GM23338 (cell line): ENCODE measurements at regions not wholly inside any gene's neighbourhood (a gene's known extent, or its start where the extent isn't known, plus 50 kb on each side); places are given as distances from the start of the nearest gene placed in this dataset.

Experiments used
- ATAC-seq: fragments of 200-7000 bp; cut with Tn5 transposase; 3 replicates; pipeline ENCODE4 v1.9.1; 2020
- DNase-seq: peaks from one replicate; pipeline ENCODE4 v3.0.0-alpha.2; 2015; ENCODE audit warnings: low spot score
- H2AFZ ChIP-seq: fragments of 200-600 bp; sonication (generic); 2 replicates; pipeline ENCODE4 v1.8.0; 2016; ENCODE audit warnings: antibody characterized with exemption, mild to moderate bottlenecking, moderate library complexity
- H3F3A ChIP-seq: fragments of 200-600 bp; sonication (generic); replicated peaks from 2 replicates; pipeline ENCODE4 v1.8.0; 2017; ENCODE audit warnings: antibody characterized with exemption, mixed run types, low read depth
- H3K27ac ChIP-seq: fragments of 200-600 bp; sonication (generic); 2 replicates; pipeline ENCODE4 v1.6.1; 2016; ENCODE audit warnings: low read depth
- H3K27me3 ChIP-seq: fragments of 200-600 bp; sonication (generic); 2 replicates; pipeline ENCODE4 v1.8.0; 2016; ENCODE audit warnings: mild to moderate bottlenecking, mixed run types, moderate library complexity; ENCODE audit not compliant: insufficient read depth
- H3K36me3 ChIP-seq: fragments of 200-600 bp; sonication (generic); 2 replicates; pipeline ENCODE4 v1.8.0; 2016; ENCODE audit warnings: mild to moderate bottlenecking; ENCODE audit not compliant: insufficient read depth
- H3K4me1 ChIP-seq: fragments of 200-600 bp; sonication (generic); 2 replicates; pipeline ENCODE4 v1.8.0; 2016; ENCODE audit warnings: mild to moderate bottlenecking, moderate library complexity; ENCODE audit not compliant: insufficient read depth
- H3K4me2 ChIP-seq: fragments of 200-600 bp; sonication (generic); 2 replicates; pipeline ENCODE4 v1.7.1; 2017; ENCODE audit warnings: mixed run types
- H3K4me3 ChIP-seq: fragments of 200-600 bp; sonication (generic); 2 replicates; pipeline ENCODE4 v1.6.1; 2016; ENCODE audit warnings: mixed run types
- H3K79me2 ChIP-seq: fragments of 200-600 bp; sonication (generic); replicated peaks from 2 replicates; pipeline ENCODE4 v1.8.0; 2017; ENCODE audit warnings: mild to moderate bottlenecking; ENCODE audit not compliant: insufficient read depth
- H3K9me2 ChIP-seq: fragments of 200-600 bp; sonication (generic); 2 replicates; pipeline ENCODE4 v1.8.0; 2017; ENCODE audit not compliant: insufficient read depth
- H4K20me1 ChIP-seq: fragments of 200-600 bp; sonication (generic); replicated peaks from 2 replicates; pipeline ENCODE4 v1.8.0; 2017; ENCODE audit warnings: mild to moderate bottlenecking; ENCODE audit not compliant: insufficient read depth
- H3K27ac Mint-ChIP-seq: 2 replicates; pipeline ENCODE4 v1.8.0; 2020; ENCODE audit warnings: inconsistent platforms, mild to moderate bottlenecking, moderate library complexity, mixed read lengths
- H3K27me3 Mint-ChIP-seq: 3 replicates; pipeline ENCODE4 v1.8.0; 2022; ENCODE audit warnings: low read depth, mild to moderate bottlenecking, moderate library complexity, mixed read lengths, inconsistent platforms; ENCODE audit not compliant: insufficient read depth, poor library complexity
- H3K36me3 Mint-ChIP-seq: 3 replicates; pipeline ENCODE4 v1.8.0; 2021; ENCODE audit warnings: low read depth, mild to moderate bottlenecking, inconsistent platforms, moderate library complexity, mixed read lengths
- H3K4me1 Mint-ChIP-seq: 3 replicates; pipeline ENCODE4 v1.8.0; 2020; ENCODE audit warnings: mild to moderate bottlenecking, inconsistent platforms, mixed read lengths
- H3K4me3 Mint-ChIP-seq: 3 replicates; pipeline ENCODE4 v1.8.0; 2021; ENCODE audit warnings: moderate library complexity, mild to moderate bottlenecking, inconsistent platforms, mixed read lengths
- H3K9me3 Mint-ChIP-seq: 3 replicates; pipeline ENCODE4 v1.8.0; 2020; ENCODE audit warnings: moderate library complexity, mild to moderate bottlenecking, inconsistent platforms, mixed read lengths
- CREB1 ChIP-seq: fragments of 250-450 bp; sonication (Bioruptor Pico); IDR thresholded peaks from 2 replicates; pipeline ENCODE4 v1.5.0; 2020; ENCODE audit warnings: low read depth, mild to moderate bottlenecking, moderate library complexity
- CTCF ChIP-seq, 2 experiments: fragments of 200-600 bp in 1 of 2; sonication (generic) in 1 of 2; conservative IDR thresholded peaks; 2 replicates each; pipeline versions ENCODE4 v1.5.1 to v1.6.1; 2016 to 2017; ENCODE audit warnings: antibody characterized with exemption in 2 of 2, low read depth in 2 of 2, mild to moderate bottlenecking in 2 of 2, moderate library complexity in 1 of 2
- ETS1 ChIP-seq: IDR thresholded peaks from 2 replicates; pipeline ENCODE4 v1.6.1; 2016; ENCODE audit warnings: antibody characterized with exemption
- EZH2 ChIP-seq: fragments of 200-600 bp; sonication (generic); IDR thresholded peaks from one replicate; pipeline ENCODE4 v1.8.0; 2017; ENCODE audit warnings: antibody characterized with exemption, mild to moderate bottlenecking, low read depth; ENCODE audit not compliant: unreplicated experiment
- EZH2phosphoT487 ChIP-seq: fragments of 200-600 bp; sonication (generic); IDR thresholded peaks from one replicate; pipeline ENCODE4 v1.8.1; 2018; ENCODE audit warnings: antibody characterized with exemption; ENCODE audit not compliant: unreplicated experiment
- JUNB ChIP-seq: IDR thresholded peaks from one replicate; pipeline ENCODE4 v1.6.1; 2016; ENCODE audit warnings: antibody characterized with exemption; ENCODE audit not compliant: unreplicated experiment
- NANOG ChIP-seq: IDR thresholded peaks from 2 replicates; pipeline ENCODE4 v1.6.1; 2016; ENCODE audit warnings: antibody characterized with exemption, borderline replicate concordance
- POLR2AphosphoS5 ChIP-seq: IDR thresholded peaks from 2 replicates; pipeline ENCODE4 v1.6.1; 2016; ENCODE audit warnings: antibody characterized with exemption, low read depth
- REST ChIP-seq: IDR thresholded peaks from one replicate; pipeline ENCODE4 v1.6.1; 2018; ENCODE audit warnings: antibody characterized with exemption; ENCODE audit not compliant: unreplicated experiment
- STAT1 ChIP-seq: IDR thresholded peaks from one replicate; pipeline ENCODE4 v1.6.1; 2016; ENCODE audit warnings: antibody characterized with exemption; ENCODE audit not compliant: unreplicated experiment
- ZNF114 ChIP-seq: fragments of 250-450 bp; sonication (Bioruptor Pico); IDR thresholded peaks from 2 replicates; pipeline ENCODE4 v1.5.0; 2020; ENCODE audit warnings: mild to moderate bottlenecking, moderate library complexity
- ZNF331 ChIP-seq: fragments of 250-450 bp; sonication (Bioruptor Pico); IDR thresholded peaks from 2 replicates; pipeline ENCODE4 v1.5.0; 2020; ENCODE audit warnings: low read depth, mild to moderate bottlenecking, moderate library complexity
- ZNF462 ChIP-seq: fragments of 250-450 bp; sonication (Bioruptor Pico); IDR thresholded peaks from 2 replicates; pipeline ENCODE4 v1.5.0; 2020; ENCODE audit warnings: mild to moderate bottlenecking, moderate library complexity

GRCh38 chr5:175181331-175181730 is 262.7 kb downstream of the DRD1 start:
- Mint-ChIP-seq H3K27ac (no peak overlapping the region), H3K4me3 (no peak overlapping the region), H3K36me3 (no peaks in the 10 kb centered on the region), H3K27me3 (peaks cover 3% of the 10 kb centered on the region), H3K4me1 (peaks cover 5% of the 10 kb centered on the region; the same call in 2 of the 3 replicates), H3K9me3 (no peaks in the 10 kb centered on the region)
- no peaks in the 10 kb centered on the region for H3F3A ChIP-seq
- TF ChIP-seq JUNB (no peak), ZNF462 (no peak), POLR2AphosphoS5 (no peak), ZNF331 (no peak), CREB1 (CRISPR knock-in tag) (no peak), EZH2 (no peak), CTCF (conservative IDR thresholded peaks at IDR 0.05; ENCODE audit: low read depth in 2 of 2) (no peak), STAT1 (no peak), REST (no peak), NANOG (no peak), ZNF114 (CRISPR knock-in tag) (no peak), ETS1 (no peak), EZH2phosphoT487 (no peak)
- H4K20me1 ChIP-seq: no peaks in the 10 kb centered on the region
- 0 out of 2 replicates have a peak, but pooled peaks cover 6% of the 10 kb centered on the region for H3K9me2 ChIP-seq
- H3K27ac ChIP-seq: no peak overlapping the region
- peaks cover 5% of the 10 kb centered on the region; the same call in 1 of the 2 replicates for H3K4me1 ChIP-seq
- DNase-seq (no peak), ATAC-seq (no peak)
- H3K4me3 ChIP-seq: no peak overlapping the region
- no peaks in the 10 kb centered on the region for H3K27me3 ChIP-seq
- H2AFZ ChIP-seq: no peak overlapping the region
- no peak overlapping the region for H3K4me2 ChIP-seq
- H3K36me3 ChIP-seq: no peaks in the 10 kb centered on the region
- no peaks in the 10 kb centered on the region for H3K79me2 ChIP-seq
